Gastroesophageal sphincter (tissue), 4 donors: ENCODE measurements at regions not wholly inside any gene's neighbourhood (a gene's known extent, or its start where the extent isn't known, plus 50 kb on each side); places are given as distances from the start of the nearest gene placed in this dataset.

Experiments
- ATAC-seq: fragments of 150-250 bp; one replicate; pipeline ENCODE4 v1.9.1; 2016; ENCODE audit warnings: mild to moderate bottlenecking, moderate library complexity
- H3K27ac ChIP-seq, 4 donors: fragments of 200-600 bp; sonication (generic) in 3 of 4; 1 replicate in 3 of 4; 2 replicates in 1 of 4; pipeline ENCODE4 v1.5.1; 2016 to 2019
- H3K27me3 ChIP-seq: fragments of 200-600 bp; sonication (generic); one replicate; pipeline ENCODE4 v1.5.1; 2019
- H3K36me3 ChIP-seq, 2 donors: fragments of 200-600 bp; sonication (generic); one replicate each; pipeline ENCODE4 v1.5.1; 2019; ENCODE audit warnings: control low read depth in 1 of 2
- H3K4me1 ChIP-seq, 3 donors: fragments of 200-600 bp; sonication (generic); 1 replicate in 2 of 3; 2 replicates in 1 of 3; pipeline ENCODE4 v1.5.1; 2016 to 2019; ENCODE audit warnings: control low read depth in 2 of 3
- H3K4me3 ChIP-seq, 2 donors: fragments of 200-600 bp; sonication (generic); one replicate each; pipeline ENCODE4 v1.5.1; 2019; ENCODE audit warnings: mild to moderate bottlenecking in 1 of 2, moderate library complexity in 1 of 2
- H3K9me3 ChIP-seq, 3 donors: fragments of 200-600 bp; sonication (generic); one replicate each; pipeline ENCODE4 v1.5.1; 2017 to 2019; ENCODE audit warnings: control low read depth in 2 of 3
- EP300 ChIP-seq: sonication (generic); formaldehyde crosslinking; IDR thresholded peaks from one replicate; pipeline ENCODE4 v1.6.1; 2017; ENCODE audit warnings: antibody characterized with exemption, mild to moderate bottlenecking
- POLR2A ChIP-seq, 2 donors: fragments of 450-650 bp; IDR thresholded peaks; one replicate each; pipeline ENCODE4 v1.6.1; 2017; ENCODE audit warnings: antibody characterized with exemption in 2 of 2, mild to moderate bottlenecking in 2 of 2, moderate library complexity in 1 of 2
- POLR2AphosphoS5 ChIP-seq: sonication (generic); formaldehyde crosslinking; IDR thresholded peaks from one replicate; pipeline ENCODE4 v1.6.1; 2017; ENCODE audit warnings: antibody characterized with exemption
- WGBS, 2 donors: methylation state at CpG; one replicate each; pipeline ENCODE4 v1.1.5; 2018; ENCODE audit warnings: low coverage in 1 of 2; 5-methylcytosine and 5-hydroxymethylcytosine counted together
- TF ChIP-seq, protein P1 (sequence below), 4 experiments: fragments of 200-600 bp in 2 of 4; fragments of 450-650 bp in 2 of 4; sonication (generic) in 1 of 4; IDR thresholded peaks; one replicate each; pipeline ENCODE4 v1.5.1; 2017 to 2019; ENCODE audit warnings: antibody characterized with exemption in 4 of 4, mild to moderate bottlenecking in 2 of 4, moderate library complexity in 2 of 4

DNA sequence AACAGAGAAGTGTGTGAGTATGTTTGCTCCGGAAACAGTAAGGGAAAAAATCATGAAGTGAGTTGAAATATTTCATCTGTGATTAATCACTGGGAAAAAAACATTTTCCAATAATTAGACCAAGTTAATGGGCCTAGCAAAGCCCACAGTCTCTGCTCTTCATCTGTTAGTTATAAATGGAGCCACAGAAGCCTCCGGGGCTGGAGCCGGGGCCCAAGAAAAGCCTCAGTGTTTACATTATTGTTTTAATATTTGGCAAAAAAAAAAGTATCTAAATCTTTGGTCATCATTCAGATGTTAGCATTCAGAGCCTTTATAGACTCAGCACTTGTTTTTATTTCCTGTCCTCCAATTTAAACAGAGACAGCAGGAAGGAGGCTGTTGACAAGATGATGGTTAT lies 115.0 kb downstream of the UBE2U start:
- no peak for ATAC-seq
- no peaks in the 10 kb centered on the region for H3K36me3 ChIP-seq
- WGBS, 2 donors, result 55 to 68% methylated on average over 3 of the region's 3 CpGs
- no peak overlapping the region for H3K4me3 ChIP-seq
- H3K27ac ChIP-seq, result no peak overlapping the region
- H3K4me1 ChIP-seq, result no peaks in the 10 kb centered on the region
- H3K27me3 ChIP-seq, result no peaks in the 10 kb centered on the region
- TF ChIP-seq, protein P1, sequence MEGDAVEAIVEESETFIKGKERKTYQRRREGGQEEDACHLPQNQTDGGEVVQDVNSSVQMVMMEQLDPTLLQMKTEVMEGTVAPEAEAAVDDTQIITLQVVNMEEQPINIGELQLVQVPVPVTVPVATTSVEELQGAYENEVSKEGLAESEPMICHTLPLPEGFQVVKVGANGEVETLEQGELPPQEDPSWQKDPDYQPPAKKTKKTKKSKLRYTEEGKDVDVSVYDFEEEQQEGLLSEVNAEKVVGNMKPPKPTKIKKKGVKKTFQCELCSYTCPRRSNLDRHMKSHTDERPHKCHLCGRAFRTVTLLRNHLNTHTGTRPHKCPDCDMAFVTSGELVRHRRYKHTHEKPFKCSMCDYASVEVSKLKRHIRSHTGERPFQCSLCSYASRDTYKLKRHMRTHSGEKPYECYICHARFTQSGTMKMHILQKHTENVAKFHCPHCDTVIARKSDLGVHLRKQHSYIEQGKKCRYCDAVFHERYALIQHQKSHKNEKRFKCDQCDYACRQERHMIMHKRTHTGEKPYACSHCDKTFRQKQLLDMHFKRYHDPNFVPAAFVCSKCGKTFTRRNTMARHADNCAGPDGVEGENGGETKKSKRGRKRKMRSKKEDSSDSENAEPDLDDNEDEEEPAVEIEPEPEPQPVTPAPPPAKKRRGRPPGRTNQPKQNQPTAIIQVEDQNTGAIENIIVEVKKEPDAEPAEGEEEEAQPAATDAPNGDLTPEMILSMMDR (IDR thresholded peaks at IDR 0.05), result no peak
- TF ChIP-seq EP300 (no peak), POLR2AphosphoS5 (no peak), POLR2A (IDR thresholded peaks at IDR 0.05) (no peak)
- no peaks in the 10 kb centered on the region for H3K9me3 ChIP-seq

GRCh38 chr1:64320007-64320406 lies 116.6 kb downstream of the UBE2U start:
- TF ChIP-seq POLR2A (IDR thresholded peaks at IDR 0.05), result no peak
- TF ChIP-seq EP300, result no peak
- no peak for TF ChIP-seq POLR2AphosphoS5
- TF ChIP-seq, protein P1 (IDR thresholded peaks at IDR 0.05), result no peak
- Histone ChIP-seq H3K36me3 (no peaks in the 10 kb centered on the region), H3K9me3 (no peaks in the 10 kb centered on the region), H3K27me3 (no peaks in the 10 kb centered on the region), H3K4me1 (no peaks in the 10 kb centered on the region), H3K4me3 (no peak overlapping the region), H3K27ac (no peak overlapping the region)
- ATAC-seq, result no peak
- WGBS, 2 donors, result 87 to 94% methylated on average over 2 to 4 of the region's 4 CpGs

- H3K9me3 ChIP-seq, result no peaks in the 10 kb centered on the region
- no peak for ATAC-seq
- H3K4me3 ChIP-seq, result no peak overlapping the region
- no peak overlapping the region for H3K27ac ChIP-seq
- no peak for TF ChIP-seq POLR2A (IDR thresholded peaks at IDR 0.05)
- H3K4me1 ChIP-seq, result no peaks in the 10 kb centered on the region
- no peaks in the 10 kb centered on the region for H3K36me3 ChIP-seq
- 0 to 82% methylated on average over 1 of the region's 4 CpGs for WGBS, 2 donors
- no peaks in the 10 kb centered on the region for H3K27me3 ChIP-seq
Measured at GRCh38 chr1:64320470-64320869, 117.0 kb downstream of the UBE2U start.

- Histone ChIP-seq H3K36me3 (no peaks in the 10 kb centered on the region), H3K4me1 (no peaks in the 10 kb centered on the region), H3K27me3 (no peaks in the 10 kb centered on the region), H3K27ac (no peak overlapping the region), H3K9me3 (no peaks in the 10 kb centered on the region), H3K4me3 (no peak overlapping the region)
- no peak for ATAC-seq
- TF ChIP-seq POLR2A (IDR thresholded peaks at IDR 0.05) (no peak), POLR2AphosphoS5 (no peak), EP300 (no peak)
- TF ChIP-seq, protein P1 (IDR thresholded peaks at IDR 0.05), result no peak
- 76 to 86% methylated on average over 8 to 9 of the region's 11 CpGs for WGBS, 2 donors
Measured at GRCh38 chr1:64320922-64321614, 117.6 kb downstream of the UBE2U start.

DNA sequence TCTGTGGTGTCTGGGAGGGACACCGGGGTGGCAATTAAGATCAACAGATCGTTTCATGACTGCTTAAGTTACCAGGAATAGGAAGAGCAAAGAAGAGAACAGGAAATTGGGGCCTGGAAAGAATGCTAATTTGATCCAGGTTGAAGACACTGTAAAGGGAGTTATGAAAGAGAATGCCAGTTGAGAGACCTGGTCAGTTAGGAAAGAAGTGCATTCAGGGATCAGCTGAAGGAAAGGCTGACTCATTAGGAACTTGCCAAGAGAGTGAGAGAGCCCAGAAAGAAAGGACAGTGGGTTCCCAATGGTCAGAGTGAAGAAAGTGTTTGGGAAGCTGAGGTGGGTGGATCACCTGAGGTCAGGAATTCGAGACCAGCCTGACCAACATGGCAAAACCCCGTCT lies 119.6 kb downstream of the UBE2U start:
- WGBS, 2 donors, result 78 to 100% methylated on average over 2 to 3 of the region's 4 CpGs
- Histone ChIP-seq H3K4me3 (no peak overlapping the region), H3K36me3 (no peaks in the 10 kb centered on the region), H3K4me1 (no peaks in the 10 kb centered on the region), H3K9me3 (no peaks in the 10 kb centered on the region), H3K27ac (no peak overlapping the region), H3K27me3 (no peaks in the 10 kb centered on the region)
- TF ChIP-seq EP300 (no peak), POLR2AphosphoS5 (no peak), POLR2A (IDR thresholded peaks at IDR 0.05) (no peak)
- TF ChIP-seq, protein P1 (IDR thresholded peaks at IDR 0.05), result no peak
- ATAC-seq, result no peak
